K562 (cell line): ENCODE measurements at regions not wholly inside any gene's neighbourhood (a gene's known extent, or its start where the extent isn't known, plus 50 kb on each side); places are given as distances from the start of the nearest gene placed in this dataset.

ENCODE experiments used
- CAMTA2 ChIP-seq: fragments of 250-450 bp; sonication (Bioruptor Pico); conservative IDR thresholded peaks from 2 replicates; pipeline ENCODE4 v1.5.1; 2022
- CEBPB ChIP-seq: fragments of 450-650 bp; IDR thresholded peaks from 2 replicates; pipeline ENCODE4 v1.6.1; 2016; ENCODE audit warnings: missing genetic modification characterization, missing compliant biosample characterization
- CTCF ChIP-seq, 3 experiments: IDR thresholded peaks in 2 of 3; conservative IDR thresholded peaks in 1 of 3; 2 replicates each; pipeline ENCODE4 v1.5.1; 2011 to 2012; ENCODE audit warnings: low read length in 3 of 3, mild to moderate bottlenecking in 3 of 3, control low read depth in 2 of 3, improper control_type of control experiment in 1 of 3, inconsistent platforms in 1 of 3, low read depth in 1 of 3, mixed read lengths in 1 of 3, moderate library complexity in 1 of 3; ENCODE audit not compliant: insufficient read depth in 2 of 3
- E2F8 ChIP-seq: fragments of 450-650 bp; IDR thresholded peaks from 2 replicates; pipeline ENCODE4 v1.7.1; 2018; ENCODE audit warnings: mild to moderate bottlenecking, low read depth; ENCODE audit not compliant: partially characterized antibody
- ERF ChIP-seq: fragments of 450-650 bp; formaldehyde crosslinking; IDR thresholded peaks from 2 replicates; pipeline ENCODE4 v1.4.0; 2020; ENCODE audit warnings: mild to moderate bottlenecking, mixed read lengths
- POLR2A ChIP-seq: fragments of 450-650 bp; conservative IDR thresholded peaks from 2 replicates; pipeline ENCODE4 v1.6.1; 2016
- SMC3 ChIP-seq: conservative IDR thresholded peaks from 2 replicates; pipeline ENCODE4 v1.6.1; 2011; ENCODE audit warnings: low read depth, low read length, improper control_type of control experiment; ENCODE audit not compliant: insufficient read depth
- ZBTB40 ChIP-seq, 2 experiments: fragments of 450-650 bp in 1 of 2; sonication (generic) in 1 of 2; formaldehyde crosslinking in 1 of 2; IDR thresholded peaks; 2 replicates each; pipeline versions ENCODE4 v1.7.1 to v1.9.0; 2016 to 2022; ENCODE audit warnings: inconsistent platforms in 1 of 2, mild to moderate bottlenecking in 1 of 2, missing genetic modification reagents in 1 of 2
- ZNF589 ChIP-seq: fragments of 200-800 bp; sonication (Bioruptor generic); IDR thresholded peaks from 2 replicates; pipeline ENCODE4 v1.6.1; 2016; ENCODE audit warnings: low read depth, missing genetic modification characterization, missing compliant biosample characterization

- no peak for TF ChIP-seq ZNF589
- no peak for TF ChIP-seq CEBPB
- no peak for TF ChIP-seq ZBTB40 (IDR thresholded peaks at IDR 0.05)
- TF ChIP-seq ZBTB40 (CRISPR knock-in tag; IDR thresholded peaks at IDR 0.05) = no peak
- TF ChIP-seq SMC3 = no peak
- TF ChIP-seq POLR2A = no peak
- no peak for TF ChIP-seq CAMTA2 (CRISPR knock-in tag)
- no peak for TF ChIP-seq ERF (CRISPR knock-in tag)
- no peak for TF ChIP-seq E2F8
- no peak for TF ChIP-seq CTCF (IDR thresholded peaks at IDR 0.05 in 2 of 3, conservative IDR thresholded peaks at IDR 0.05 in 1 of 3; ENCODE audit: insufficient read depth in 2 of 3, low read depth in 1 of 3, low read length in 3 of 3)
These were observed 381.3 kb upstream of the MAF start for GRCh38 chr16:79981814-79982213.
